ENCODE measurements at regions not wholly inside any gene's neighbourhood (a gene's known extent, or its start where the extent isn't known, plus 50 kb on each side); places are given as distances from the start of the nearest gene placed in this dataset.

GRCh38 chr10:60565492-60565891, 175.8 kb upstream of the ANK3 start:
- TF ChIP-seq POLR2A (IDR thresholded peaks at IDR 0.05) (no peak), CTCF (IDR thresholded peaks at IDR 0.05) (no peak)
